Activated CD8-positive, alpha-beta memory T cell treated with anti-CD3 and anti-CD28 coated beads, Interleukin-2, amount 50 U/mL, for 48 hours (primary cell): ENCODE measurements at regions not wholly inside any gene's neighbourhood (a gene's known extent, or its start where the extent isn't known, plus 50 kb on each side); places are given as distances from the start of the nearest gene placed in this dataset.

ENCODE experiments used
- DNase-seq: peaks from one replicate; pipeline ENCODE4 v3.0.0-alpha.2; 2020

GRCh38 chr18:67282796-67283195 is 233.7 kb downstream of the DSEL start:
- no peak for DNase-seq

DNA sequence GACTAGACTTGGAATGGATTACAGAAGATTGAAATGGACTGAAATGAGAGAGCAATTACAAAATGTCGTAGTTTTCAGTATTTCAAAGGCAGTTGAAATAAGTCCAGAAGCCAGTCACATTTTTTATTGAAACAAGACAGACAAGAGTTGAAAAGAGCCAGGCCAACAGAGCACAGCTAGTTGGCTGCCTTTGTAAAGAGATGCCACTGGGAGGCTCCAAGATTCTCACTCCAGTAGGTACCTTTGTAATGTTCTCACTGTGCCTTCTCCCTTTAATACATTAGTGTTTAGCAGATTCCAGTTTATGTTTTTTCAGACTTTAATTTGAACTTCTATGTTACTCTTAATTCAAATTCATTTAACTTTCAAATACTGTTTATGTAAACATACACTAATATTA is 234.8 kb downstream of the DSEL start:
- no peak for DNase-seq

GRCh38 chr18:67280486-67281242 is 235.9 kb downstream of the DSEL start:
- DNase-seq: no peak

DNA sequence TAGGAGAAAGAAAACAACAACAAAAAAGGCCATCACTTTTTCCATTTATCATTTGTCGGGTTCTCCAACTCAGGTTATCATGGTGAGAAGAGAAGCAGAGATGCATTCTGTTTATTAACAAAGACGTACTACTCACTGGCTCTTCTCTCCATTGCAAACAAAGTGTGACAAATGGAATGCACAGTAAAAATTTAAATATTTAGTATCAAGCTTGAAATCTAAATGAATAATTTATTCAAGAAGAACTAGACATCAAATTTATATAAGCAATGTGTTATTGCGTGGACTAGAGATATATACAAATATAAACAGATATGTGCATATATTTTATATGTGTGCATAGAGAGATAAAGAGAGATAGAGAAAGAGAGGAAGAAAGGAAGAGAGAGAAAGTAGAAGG is 236.5 kb downstream of the DSEL start:
- no peak for DNase-seq

DNA sequence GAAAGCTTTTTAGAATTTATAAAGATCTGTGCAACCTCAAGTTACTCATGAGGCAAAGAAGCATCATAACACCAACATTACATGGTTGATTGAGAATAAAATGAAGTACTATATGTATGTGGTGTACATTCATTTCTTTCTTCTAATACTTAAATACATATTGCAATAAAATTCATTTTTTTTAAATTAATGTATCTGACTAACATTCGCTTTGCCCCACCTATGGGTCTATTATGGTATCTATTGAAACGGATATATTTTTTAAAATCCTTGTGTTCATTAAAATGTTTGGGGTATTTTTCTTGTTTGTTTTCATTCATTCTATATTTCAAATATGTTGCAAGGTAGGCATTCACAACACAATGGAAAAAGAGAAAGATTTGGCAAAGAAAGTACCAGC is 237.5 kb downstream of the DSEL start:
- no peak for DNase-seq

DNA sequence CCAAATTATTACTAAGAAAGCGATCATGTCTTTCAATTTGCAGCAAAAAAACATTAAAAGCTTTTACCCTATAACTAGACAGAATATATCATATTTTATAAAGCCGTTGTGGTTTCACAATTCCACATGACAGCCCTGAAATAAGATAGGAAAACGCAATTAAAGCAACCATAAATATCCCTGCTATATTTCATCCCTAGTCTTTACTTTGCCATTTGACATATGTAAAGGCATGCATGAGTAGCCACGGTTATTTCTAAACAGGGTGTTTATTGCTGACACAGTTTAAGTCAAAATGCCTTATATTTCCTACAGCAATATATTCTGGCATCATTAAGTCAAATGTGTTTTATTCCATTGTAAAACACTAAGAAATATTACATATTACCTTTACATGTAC is 239.9 kb downstream of the DSEL start:
- no peak for DNase-seq

GRCh38 chr18:67273288-67273687 is 243.2 kb downstream of the DSEL start:
- DNase-seq: no peak

DNA sequence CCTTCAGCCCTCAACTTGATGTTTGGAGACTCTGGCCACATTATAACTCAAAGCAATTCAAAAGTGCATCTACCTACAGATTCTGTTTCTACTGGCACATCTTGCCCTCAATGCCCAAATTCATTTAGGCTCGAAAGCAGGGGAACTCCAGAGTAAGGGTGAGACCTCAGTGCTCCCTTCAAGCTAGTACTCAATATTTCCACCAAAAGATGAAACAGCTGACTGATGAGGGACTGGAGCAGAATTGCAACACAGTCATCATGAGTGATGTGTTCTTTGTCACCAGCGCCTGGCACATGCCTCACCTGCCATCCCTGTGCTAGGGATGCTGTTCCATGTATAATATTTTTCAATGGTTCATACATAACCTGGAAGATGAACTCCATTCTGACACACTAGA is 247.3 kb downstream of the DSEL start:
- no peak for DNase-seq

DNA sequence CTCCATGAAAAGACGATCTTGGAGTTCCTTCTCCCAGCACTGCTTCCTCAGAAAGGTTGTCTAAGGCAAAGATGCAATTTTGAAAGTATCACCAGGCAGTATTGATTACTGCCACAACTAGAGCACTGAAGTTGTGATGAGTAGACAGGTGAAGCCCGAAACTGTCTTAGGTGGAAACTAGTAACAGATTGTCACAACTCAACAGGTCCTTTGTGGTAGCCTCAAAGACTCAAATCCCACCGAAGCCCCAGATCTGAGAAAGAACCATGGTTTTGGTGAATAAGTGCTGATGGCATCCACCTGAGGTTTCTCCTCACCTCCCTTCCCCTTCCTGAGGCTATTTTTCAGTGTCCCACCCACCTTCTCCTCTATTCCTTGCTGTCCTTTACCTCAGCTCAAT is 248.0 kb downstream of the DSEL start:
- DNase-seq: no peak

GRCh38 chr18:67266246-67267237 is 250.0 kb downstream of the DSEL start:
- no peak for DNase-seq

DNA sequence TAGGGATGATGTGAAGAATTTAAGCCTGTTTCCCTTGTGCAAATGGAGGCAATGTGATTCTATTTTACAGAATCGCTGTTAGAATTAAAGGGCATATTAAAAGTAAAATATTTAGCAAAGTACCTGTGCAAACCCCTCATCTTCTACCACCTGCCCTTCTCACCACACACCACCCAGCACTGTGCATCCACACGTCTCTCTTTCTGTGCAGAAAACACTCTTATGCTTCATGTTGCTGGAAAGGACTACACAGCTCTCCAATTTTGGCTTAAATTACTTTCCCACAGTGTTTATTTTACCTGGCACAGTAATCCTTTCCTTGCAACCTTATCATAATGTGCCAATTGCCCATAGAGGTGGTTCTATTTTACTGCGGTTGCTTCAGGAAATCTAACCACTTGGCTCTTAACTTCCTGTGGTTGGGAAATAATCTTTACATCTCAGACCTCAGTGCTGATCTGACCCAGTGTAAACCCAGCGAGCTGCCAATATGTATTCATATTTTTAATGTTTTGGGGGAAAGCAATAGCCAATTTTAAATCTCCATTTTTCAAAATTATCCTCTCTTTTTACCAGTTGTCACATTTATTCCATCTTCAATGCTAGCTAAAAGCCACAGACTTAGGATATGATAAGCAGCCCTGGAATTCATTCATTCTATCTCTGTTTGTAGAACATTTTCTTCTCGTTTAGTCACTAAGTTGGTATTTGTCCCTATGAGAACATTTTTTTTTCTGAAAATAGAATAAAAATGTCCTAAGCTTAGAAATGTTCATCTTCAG is 250.9 kb downstream of the DSEL start:
- no peak for DNase-seq

- no peak for DNase-seq
Observed at GRCh38 chr18:67261931-67262552, 254.5 kb downstream of the DSEL start.

- no peak for DNase-seq
Observed at GRCh38 chr18:67260841-67261240, 255.7 kb downstream of the DSEL start.

GRCh38 chr18:67250776-67251424 is 265.6 kb downstream of the DSEL start:
- DNase-seq: no peak

GRCh38 chr18:67243799-67244587 is 272.5 kb downstream of the DSEL start:
- no peak for DNase-seq

DNA sequence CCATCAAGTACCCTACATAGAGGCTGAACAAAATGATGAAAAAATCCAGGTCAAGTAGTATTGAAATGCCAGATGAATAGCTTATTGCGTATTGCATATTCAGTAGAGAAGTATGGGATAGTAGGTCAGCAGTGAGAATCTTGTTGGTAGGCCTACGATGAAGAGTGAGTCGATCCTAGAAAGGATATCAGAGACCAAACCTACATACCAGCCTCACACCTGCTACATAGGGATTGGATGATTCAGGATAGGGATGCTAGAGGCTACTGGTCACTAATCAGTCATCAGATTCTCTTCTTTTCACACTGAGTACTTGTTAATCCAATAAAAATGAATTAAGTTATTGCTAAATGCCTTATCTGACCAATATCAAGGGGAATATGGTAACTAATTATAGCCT is 274.5 kb downstream of the DSEL start:
- no peak for DNase-seq

DNA sequence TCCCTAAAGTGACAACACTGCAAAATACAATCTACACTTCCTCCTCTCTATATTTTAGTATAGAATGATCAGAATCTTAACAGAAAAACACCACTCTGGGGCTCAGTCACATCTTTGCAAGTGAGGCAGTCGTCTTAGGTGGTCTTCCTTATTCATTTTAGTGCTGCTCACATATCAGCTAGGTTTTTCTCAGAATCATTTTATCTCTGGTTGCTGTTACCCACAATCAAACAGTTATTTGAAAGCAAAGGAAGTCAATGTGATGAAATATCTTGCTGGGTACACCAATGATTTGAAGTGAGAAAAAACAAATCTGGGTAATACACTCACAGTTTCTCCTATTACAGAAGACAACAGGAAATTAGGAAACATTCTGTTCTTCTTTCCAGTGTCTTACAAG is 275.2 kb downstream of the DSEL start:
- no peak for DNase-seq

- DNase-seq: no peak
Observed at GRCh38 chr18:67239826-67240225, 276.7 kb downstream of the DSEL start.

DNA sequence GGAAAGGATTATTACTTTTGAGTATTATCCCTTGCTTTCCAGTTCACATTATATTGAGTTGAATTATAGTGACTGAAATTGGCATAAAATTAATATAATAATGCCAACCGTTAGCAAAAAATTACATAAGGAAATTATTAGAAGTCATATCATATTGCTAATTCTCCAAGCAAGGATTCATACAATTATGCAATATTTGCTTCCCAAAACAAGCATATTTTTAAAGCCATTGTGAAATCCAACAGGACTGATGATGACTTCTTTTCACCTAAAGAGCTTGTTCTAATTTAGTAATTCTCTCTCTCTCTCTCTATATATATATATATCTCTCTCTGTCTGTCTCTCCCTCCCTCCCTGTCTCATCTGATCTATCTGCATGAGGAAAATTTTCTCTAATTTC is 283.5 kb downstream of the DSEL start:
- no peak for DNase-seq

GRCh38 chr18:67232406-67232805 is 284.1 kb downstream of the DSEL start:
- DNase-seq: no peak

DNA sequence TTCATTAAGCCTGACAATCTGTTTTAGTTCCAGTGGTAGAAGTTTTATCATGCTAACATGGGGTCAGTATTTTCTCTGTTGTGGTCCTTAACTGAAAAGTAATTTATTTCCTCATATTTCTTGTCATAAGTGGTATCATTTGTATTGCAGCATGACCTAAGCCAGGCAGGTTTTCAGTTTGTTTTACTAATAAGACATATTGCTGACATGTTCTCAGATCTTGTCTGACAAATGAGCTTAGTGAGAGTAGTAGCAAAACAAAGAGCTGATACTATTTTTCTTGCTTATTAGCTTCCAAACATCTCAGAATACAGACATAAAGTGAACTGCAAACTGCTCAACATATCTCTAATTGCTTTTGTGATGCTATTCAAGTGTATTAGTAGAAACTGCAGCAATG is 293.6 kb downstream of the DSEL start:
- DNase-seq: no peak
